ENCODE measurements at regions not wholly inside any gene's neighbourhood (a gene's known extent, or its start where the extent isn't known, plus 50 kb on each side); places are given as distances from the start of the nearest gene placed in this dataset.

GRCh38 chr3:176712191-176712590 lies 485.1 kb downstream of the TBL1XR1 start:
- H3K27me3 ChIP-seq (ENCODE audit: control insufficient read depth, insufficient read depth, low read length) = no peaks in the 10 kb centered on the region
- no peak overlapping the region for H3K4me3 ChIP-seq (ENCODE audit: low read depth, low read length)
- H3K9me3 ChIP-seq (ENCODE audit: control insufficient read depth, insufficient read depth, low read length) = no peaks in the 10 kb centered on the region
- no peaks in the 10 kb centered on the region for H3K36me3 ChIP-seq (ENCODE audit: control insufficient read depth, insufficient read depth, low read length)
- H3K4me1 ChIP-seq (ENCODE audit: control insufficient read depth, insufficient read depth, low read length) = no peaks in the 10 kb centered on the region
- no peak overlapping the region for H3K27ac ChIP-seq (ENCODE audit: low read depth, low read length)
- no peak for DNase-seq (ENCODE audit: low read depth in 4 of 6, low spot score in 6 of 6)
- WGBS (ENCODE audit: insufficient coverage) = no CpG with 5 or more reads among the region's 2 CpGs

- Histone ChIP-seq H3K27me3 (ENCODE audit: control insufficient read depth, insufficient read depth, low read length) (no peaks in the 10 kb centered on the region), H3K27ac (ENCODE audit: low read depth, low read length) (no peak overlapping the region), H3K4me1 (ENCODE audit: control insufficient read depth, insufficient read depth, low read length) (no peaks in the 10 kb centered on the region), H3K36me3 (ENCODE audit: control insufficient read depth, insufficient read depth, low read length) (no peaks in the 10 kb centered on the region), H3K9me3 (ENCODE audit: control insufficient read depth, insufficient read depth, low read length) (no peaks in the 10 kb centered on the region), H3K4me3 (ENCODE audit: low read depth, low read length) (no peak overlapping the region)
- WGBS (ENCODE audit: insufficient coverage) = 100% methylated on average over 1 of the region's 4 CpGs
- DNase-seq (ENCODE audit: low read depth in 4 of 6, low spot score in 6 of 6) = no peak
Observed at GRCh38 chr3:176699288-176699687, 498.0 kb downstream of the TBL1XR1 start.

- H3K9me3 ChIP-seq (ENCODE audit: control insufficient read depth, insufficient read depth, low read length) = no peaks in the 10 kb centered on the region
- no peak overlapping the region for H3K27ac ChIP-seq (ENCODE audit: low read depth, low read length)
- WGBS (ENCODE audit: insufficient coverage) = 72% methylated on average over 9 of the region's 9 CpGs
- H3K27me3 ChIP-seq (ENCODE audit: control insufficient read depth, insufficient read depth, low read length) = no peaks in the 10 kb centered on the region
- H3K4me1 ChIP-seq (ENCODE audit: control insufficient read depth, insufficient read depth, low read length) = no peaks in the 10 kb centered on the region
- peak in 1 of 6 donors; percentile 34 for DNase-seq (ENCODE audit: low read depth in 4 of 6, low spot score in 6 of 6)
- H3K36me3 ChIP-seq (ENCODE audit: control insufficient read depth, insufficient read depth, low read length) = no peaks in the 10 kb centered on the region
- no peak overlapping the region for H3K4me3 ChIP-seq (ENCODE audit: low read depth, low read length)
Observed at GRCh38 chr3:176697284-176697889, 499.9 kb downstream of the TBL1XR1 start.

- no peaks in the 10 kb centered on the region for H3K27me3 ChIP-seq (ENCODE audit: control insufficient read depth, insufficient read depth, low read length)
- H3K9me3 ChIP-seq (ENCODE audit: control insufficient read depth, insufficient read depth, low read length) = no peaks in the 10 kb centered on the region
- peak in 1 of 6 donors; percentile 11 for DNase-seq (ENCODE audit: low read depth in 4 of 6, low spot score in 6 of 6)
- no peak overlapping the region for H3K27ac ChIP-seq (ENCODE audit: low read depth, low read length)
- no peaks in the 10 kb centered on the region for H3K4me1 ChIP-seq (ENCODE audit: control insufficient read depth, insufficient read depth, low read length)
- H3K4me3 ChIP-seq (ENCODE audit: low read depth, low read length) = no peak overlapping the region
- H3K36me3 ChIP-seq (ENCODE audit: control insufficient read depth, insufficient read depth, low read length) = no peaks in the 10 kb centered on the region
- WGBS (ENCODE audit: insufficient coverage) = 79% methylated on average over 2 of the region's 4 CpGs
Observed at GRCh38 chr3:176696816-176697215, 500.5 kb downstream of the TBL1XR1 start.

- no peaks in the 10 kb centered on the region for H3K4me1 ChIP-seq (ENCODE audit: control insufficient read depth, insufficient read depth, low read length)
- no peaks in the 10 kb centered on the region for H3K36me3 ChIP-seq (ENCODE audit: control insufficient read depth, insufficient read depth, low read length)
Observed at GRCh38 chr3:176692966-176693785, 504.1 kb downstream of the TBL1XR1 start.

GRCh38 chr3:176692199-176692965 lies 504.9 kb downstream of the TBL1XR1 start:
- 57% methylated on average over 7 of the region's 8 CpGs for WGBS (ENCODE audit: insufficient coverage)
- no peaks in the 10 kb centered on the region for H3K36me3 ChIP-seq (ENCODE audit: control insufficient read depth, insufficient read depth, low read length)
- H3K27me3 ChIP-seq (ENCODE audit: control insufficient read depth, insufficient read depth, low read length) = no peaks in the 10 kb centered on the region
- no peak overlapping the region for H3K27ac ChIP-seq (ENCODE audit: low read depth, low read length)
- no peaks in the 10 kb centered on the region for H3K4me1 ChIP-seq (ENCODE audit: control insufficient read depth, insufficient read depth, low read length)
- no peaks in the 10 kb centered on the region for H3K9me3 ChIP-seq (ENCODE audit: control insufficient read depth, insufficient read depth, low read length)
- H3K4me3 ChIP-seq (ENCODE audit: low read depth, low read length) = no peak overlapping the region
- DNase-seq (ENCODE audit: low read depth in 4 of 6, low spot score in 6 of 6) = peak in 3 of 6 donors; percentile 14 to 92 (median 28)

More at GRCh38 chr3:176692966-176693785, 504.1 kb downstream of the TBL1XR1 start:
- no peak overlapping the region for H3K27ac ChIP-seq (ENCODE audit: low read depth, low read length)
- H3K4me3 ChIP-seq (ENCODE audit: low read depth, low read length) = no peak overlapping the region
- DNase-seq (ENCODE audit: low read depth in 4 of 6, low spot score in 6 of 6) = peak in 1 of 6 donors; percentile 51
- WGBS (ENCODE audit: insufficient coverage) = 80% methylated on average over 2 of the region's 4 CpGs
- no peaks in the 10 kb centered on the region for H3K27me3 ChIP-seq (ENCODE audit: control insufficient read depth, insufficient read depth, low read length)
- no peaks in the 10 kb centered on the region for H3K9me3 ChIP-seq (ENCODE audit: control insufficient read depth, insufficient read depth, low read length)

GRCh38 chr3:176690083-176690869 lies 507.0 kb downstream of the TBL1XR1 start:
- H3K4me1 ChIP-seq (ENCODE audit: control insufficient read depth, insufficient read depth, low read length) = no peaks in the 10 kb centered on the region
- WGBS (ENCODE audit: insufficient coverage) = 88% methylated on average over 2 of the region's 7 CpGs
- DNase-seq (ENCODE audit: low read depth in 4 of 6, low spot score in 6 of 6) = peak in 1 of 6 donors; percentile 43

GRCh38 chr3:176687754-176688153 lies 509.5 kb downstream of the TBL1XR1 start:
- no peak for DNase-seq (ENCODE audit: low read depth in 4 of 6, low spot score in 6 of 6)
- Histone ChIP-seq H3K9me3 (ENCODE audit: control insufficient read depth, insufficient read depth, low read length) (no peaks in the 10 kb centered on the region), H3K27me3 (ENCODE audit: control insufficient read depth, insufficient read depth, low read length) (no peaks in the 10 kb centered on the region), H3K4me1 (ENCODE audit: control insufficient read depth, insufficient read depth, low read length) (no peaks in the 10 kb centered on the region), H3K27ac (ENCODE audit: low read depth, low read length) (no peak overlapping the region), H3K4me3 (ENCODE audit: low read depth, low read length) (no peak overlapping the region), H3K36me3 (ENCODE audit: control insufficient read depth, insufficient read depth, low read length) (no peaks in the 10 kb centered on the region)
- no CpG with 5 or more reads among the region's 2 CpGs for WGBS (ENCODE audit: insufficient coverage)

More at GRCh38 chr3:176690083-176690869, 507.0 kb downstream of the TBL1XR1 start:
- no peak overlapping the region for H3K27ac ChIP-seq (ENCODE audit: low read depth, low read length)
- no peak overlapping the region for H3K4me3 ChIP-seq (ENCODE audit: low read depth, low read length)
- no peaks in the 10 kb centered on the region for H3K9me3 ChIP-seq (ENCODE audit: control insufficient read depth, insufficient read depth, low read length)
- no peaks in the 10 kb centered on the region for H3K36me3 ChIP-seq (ENCODE audit: control insufficient read depth, insufficient read depth, low read length)
- no peaks in the 10 kb centered on the region for H3K27me3 ChIP-seq (ENCODE audit: control insufficient read depth, insufficient read depth, low read length)

- WGBS (ENCODE audit: insufficient coverage) = no CpG with 5 or more reads among the region's 2 CpGs
- Histone ChIP-seq H3K9me3 (ENCODE audit: control insufficient read depth, insufficient read depth, low read length) (no peaks in the 10 kb centered on the region), H3K4me3 (ENCODE audit: low read depth, low read length) (no peak overlapping the region), H3K36me3 (ENCODE audit: control insufficient read depth, insufficient read depth, low read length) (no peaks in the 10 kb centered on the region), H3K4me1 (ENCODE audit: control insufficient read depth, insufficient read depth, low read length) (no peaks in the 10 kb centered on the region), H3K27ac (ENCODE audit: low read depth, low read length) (no peak overlapping the region), H3K27me3 (ENCODE audit: control insufficient read depth, insufficient read depth, low read length) (no peaks in the 10 kb centered on the region)
- DNase-seq (ENCODE audit: low read depth in 4 of 6, low spot score in 6 of 6) = no peak
Observed at GRCh38 chr3:176683382-176683781, 513.9 kb downstream of the TBL1XR1 start.
